ENCODE measurements at regions not wholly inside any gene's neighbourhood (a gene's known extent, or its start where the extent isn't known, plus 50 kb on each side); places are given as distances from the start of the nearest gene placed in this dataset.

DNA sequence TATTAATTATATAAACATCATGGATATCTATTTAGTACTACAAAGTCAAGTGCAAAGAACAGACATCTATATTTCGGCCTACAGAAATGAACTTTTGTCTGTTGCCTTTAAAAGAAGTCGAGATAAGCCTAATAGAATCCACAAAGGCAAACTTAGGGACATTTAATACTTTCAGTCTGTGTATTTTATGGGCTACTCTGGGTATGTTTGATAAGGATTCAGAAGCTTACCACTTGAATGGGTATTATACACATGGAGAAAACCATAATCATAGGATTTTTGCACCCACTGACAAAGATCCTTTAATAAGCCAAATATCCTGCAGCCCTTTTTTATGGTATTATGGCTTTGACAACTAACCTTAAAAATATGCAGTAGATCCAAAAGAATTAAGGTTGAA, 224.8 kb downstream of the LMO4 start:
- Histone ChIP-seq H3K27me3 (ENCODE audit: control insufficient read depth in 3 of 3, insufficient read depth in 3 of 3, low read length in 3 of 3) (no peaks in the 10 kb centered on the region), H3K9ac (ENCODE audit: low read depth in 1 of 3, low read length in 3 of 3) (no peak overlapping the region), H3K36me3 (ENCODE audit: control insufficient read depth in 3 of 3, insufficient read depth in 3 of 3, low read length in 3 of 3) (no peaks in the 10 kb centered on the region), H3K9me3 (ENCODE audit: control insufficient read depth in 3 of 3, low read length in 3 of 3) (no peaks in the 10 kb centered on the region), H3K4me1 (ENCODE audit: control insufficient read depth in 3 of 3, insufficient read depth in 3 of 3, low read length in 3 of 3) (no peaks in the 10 kb centered on the region), H3K27ac (ENCODE audit: low read depth, low read length) (no peak overlapping the region), H3K4me3 (ENCODE audit: low read length in 3 of 3) (no peak overlapping the region)

DNA sequence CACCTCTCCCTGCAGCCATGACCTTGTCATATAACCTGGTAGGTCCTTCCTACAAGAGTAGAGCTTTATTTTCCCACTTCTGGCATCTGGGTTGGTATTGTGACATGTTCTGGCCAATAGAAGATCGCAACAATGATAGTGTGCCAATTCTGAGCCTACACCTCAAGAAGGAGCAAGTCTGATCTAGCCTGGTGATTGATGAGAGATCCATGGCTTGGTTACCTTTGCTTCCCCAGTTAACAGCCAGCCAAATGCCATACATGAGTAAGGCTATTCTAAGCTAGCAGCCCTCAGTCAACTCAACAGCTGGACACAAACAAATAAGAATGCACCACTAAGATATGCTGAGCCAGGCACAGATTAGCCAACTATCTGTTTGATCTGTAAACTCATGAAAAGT, 226.7 kb downstream of the LMO4 start:
- H3K27ac ChIP-seq (ENCODE audit: low read depth, low read length) = no peak overlapping the region
- no peak overlapping the region for H3K4me3 ChIP-seq (ENCODE audit: low read length in 3 of 3)
- no peaks in the 10 kb centered on the region for H3K36me3 ChIP-seq (ENCODE audit: control insufficient read depth in 3 of 3, insufficient read depth in 3 of 3, low read length in 3 of 3)
- no peaks in the 10 kb centered on the region for H3K27me3 ChIP-seq (ENCODE audit: control insufficient read depth in 3 of 3, insufficient read depth in 3 of 3, low read length in 3 of 3)
- no peaks in the 10 kb centered on the region for H3K9me3 ChIP-seq (ENCODE audit: control insufficient read depth in 3 of 3, low read length in 3 of 3)
- no peaks in the 10 kb centered on the region for H3K4me1 ChIP-seq (ENCODE audit: control insufficient read depth in 3 of 3, insufficient read depth in 3 of 3, low read length in 3 of 3)
- H3K9ac ChIP-seq (ENCODE audit: low read depth in 1 of 3, low read length in 3 of 3) = no peak overlapping the region

DNA sequence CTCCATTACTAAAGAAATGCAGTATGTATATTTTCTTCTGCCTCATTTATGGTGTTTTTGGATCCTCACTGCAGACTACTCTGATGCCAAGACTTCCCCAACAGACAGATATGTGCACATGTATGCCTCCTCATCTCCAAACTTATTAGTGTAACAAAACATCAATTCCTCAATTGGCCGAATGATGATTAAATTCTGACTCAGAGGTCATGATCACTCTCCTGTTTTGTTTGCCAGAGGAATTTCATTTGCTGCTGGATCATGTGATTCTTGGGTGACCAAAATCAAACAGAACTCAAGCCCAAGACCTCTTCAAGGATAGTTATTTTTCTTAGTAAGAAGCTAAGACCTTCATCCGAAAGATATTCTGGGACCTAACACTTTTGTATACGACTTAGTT, 227.6 kb downstream of the LMO4 start:
- Histone ChIP-seq H3K4me3 (ENCODE audit: low read length in 3 of 3) (no peak overlapping the region), H3K27ac (ENCODE audit: low read depth, low read length) (no peak overlapping the region), H3K4me1 (ENCODE audit: control insufficient read depth in 3 of 3, insufficient read depth in 3 of 3, low read length in 3 of 3) (no peaks in the 10 kb centered on the region), H3K9ac (ENCODE audit: low read depth in 1 of 3, low read length in 3 of 3) (no peak overlapping the region), H3K27me3 (ENCODE audit: control insufficient read depth in 3 of 3, insufficient read depth in 3 of 3, low read length in 3 of 3) (no peaks in the 10 kb centered on the region), H3K9me3 (ENCODE audit: control insufficient read depth in 3 of 3, low read length in 3 of 3) (no peaks in the 10 kb centered on the region), H3K36me3 (ENCODE audit: control insufficient read depth in 3 of 3, insufficient read depth in 3 of 3, low read length in 3 of 3) (no peaks in the 10 kb centered on the region)

DNA sequence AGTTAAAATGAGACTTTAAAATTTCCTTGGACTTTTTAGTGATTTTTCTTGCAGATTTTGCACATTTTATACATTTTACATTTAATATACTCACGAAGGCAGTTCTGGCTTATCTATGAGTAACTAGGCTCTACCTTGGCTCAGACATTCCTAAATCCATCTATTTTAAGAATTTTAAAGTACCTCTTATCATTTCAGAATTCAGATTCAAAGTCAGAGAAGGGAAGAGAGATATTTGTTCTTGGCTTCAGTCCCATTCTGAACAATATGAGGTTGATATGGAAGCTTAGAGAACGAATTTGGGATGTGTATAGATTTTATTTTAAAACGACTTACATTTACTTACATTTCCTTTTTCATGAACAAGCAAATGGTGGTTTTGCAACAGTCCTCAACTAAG, 230.2 kb downstream of the LMO4 start:
- Histone ChIP-seq H3K4me3 (ENCODE audit: low read length in 3 of 3) (no peak overlapping the region), H3K4me1 (ENCODE audit: control insufficient read depth in 3 of 3, insufficient read depth in 3 of 3, low read length in 3 of 3) (no peaks in the 10 kb centered on the region), H3K9me3 (ENCODE audit: control insufficient read depth in 3 of 3, low read length in 3 of 3) (no peaks in the 10 kb centered on the region), H3K9ac (ENCODE audit: low read depth in 1 of 3, low read length in 3 of 3) (no peak overlapping the region), H3K36me3 (ENCODE audit: control insufficient read depth in 3 of 3, insufficient read depth in 3 of 3, low read length in 3 of 3) (no peaks in the 10 kb centered on the region), H3K27ac (ENCODE audit: low read depth, low read length) (no peak overlapping the region), H3K27me3 (ENCODE audit: control insufficient read depth in 3 of 3, insufficient read depth in 3 of 3, low read length in 3 of 3) (no peaks in the 10 kb centered on the region)

DNA sequence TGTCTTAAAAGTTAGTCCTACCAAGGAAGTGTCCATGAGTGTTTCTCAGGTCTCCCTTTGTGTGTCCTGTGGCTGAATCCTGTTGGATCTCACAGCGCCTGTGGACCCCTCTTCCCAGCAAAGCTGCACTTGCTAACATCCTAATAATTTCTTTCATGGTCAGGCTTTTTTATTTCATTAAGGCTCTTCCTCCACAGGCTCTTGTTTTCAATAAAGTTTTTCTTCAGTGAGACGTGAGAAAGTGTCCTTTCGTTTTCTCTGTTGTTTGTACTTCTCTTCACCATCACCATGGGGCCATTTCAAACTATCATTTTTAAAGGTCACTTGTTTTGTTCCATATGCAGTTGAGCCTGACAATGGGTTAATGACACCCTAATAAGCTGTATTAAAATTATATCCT, 231.5 kb downstream of the LMO4 start:
- Histone ChIP-seq H3K4me3 (ENCODE audit: low read length in 3 of 3) (no peak overlapping the region), H3K27me3 (ENCODE audit: control insufficient read depth in 3 of 3, insufficient read depth in 3 of 3, low read length in 3 of 3) (no peaks in the 10 kb centered on the region), H3K4me1 (ENCODE audit: control insufficient read depth in 3 of 3, insufficient read depth in 3 of 3, low read length in 3 of 3) (no peaks in the 10 kb centered on the region), H3K9me3 (ENCODE audit: control insufficient read depth in 3 of 3, low read length in 3 of 3) (no peaks in the 10 kb centered on the region), H3K9ac (ENCODE audit: low read depth in 1 of 3, low read length in 3 of 3) (no peak overlapping the region), H3K36me3 (ENCODE audit: control insufficient read depth in 3 of 3, insufficient read depth in 3 of 3, low read length in 3 of 3) (no peaks in the 10 kb centered on the region), H3K27ac (ENCODE audit: low read depth, low read length) (no peak overlapping the region)

DNA sequence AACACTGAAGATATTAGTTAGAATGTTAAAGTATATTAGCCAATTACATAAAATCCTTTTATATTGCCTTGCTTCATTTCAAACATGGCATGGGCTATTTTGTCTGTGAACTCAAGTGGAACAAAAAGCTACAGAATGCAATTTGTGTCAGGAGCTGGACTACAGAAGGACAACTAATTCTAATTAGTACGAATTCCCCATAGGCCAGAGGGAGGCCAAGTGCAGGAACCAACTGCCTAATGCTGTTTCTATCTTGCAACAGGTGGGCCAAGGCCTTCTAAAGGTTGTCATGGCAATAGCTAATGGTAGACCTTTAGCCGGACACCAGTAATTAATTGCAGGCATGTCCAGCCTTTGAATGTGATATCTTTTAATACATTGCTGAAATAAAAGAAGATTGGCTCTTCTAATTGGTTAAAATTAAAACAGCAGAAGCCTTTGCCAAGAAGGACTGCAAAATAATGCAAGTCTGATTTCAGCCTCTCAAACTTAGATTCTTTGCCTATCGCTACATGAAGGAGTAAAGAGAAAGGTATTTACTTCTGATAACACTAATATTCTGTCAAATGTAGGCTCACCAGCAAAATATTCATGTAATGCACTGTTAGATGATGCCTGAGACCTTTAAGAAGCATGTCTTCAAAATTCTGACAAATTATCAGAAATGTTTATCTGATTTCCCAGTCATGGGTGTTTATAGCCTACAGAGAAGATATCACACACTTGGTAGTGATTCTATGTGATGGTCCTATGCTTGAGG, 232.1 kb downstream of the LMO4 start:
- Histone ChIP-seq H3K9ac (ENCODE audit: low read depth in 1 of 3, low read length in 3 of 3) (no peak overlapping the region), H3K27me3 (ENCODE audit: control insufficient read depth in 3 of 3, insufficient read depth in 3 of 3, low read length in 3 of 3) (no peaks in the 10 kb centered on the region), H3K4me1 (ENCODE audit: control insufficient read depth in 3 of 3, insufficient read depth in 3 of 3, low read length in 3 of 3) (no peaks in the 10 kb centered on the region), H3K27ac (ENCODE audit: low read depth, low read length) (no peak overlapping the region), H3K9me3 (ENCODE audit: control insufficient read depth in 3 of 3, low read length in 3 of 3) (no peaks in the 10 kb centered on the region), H3K36me3 (ENCODE audit: control insufficient read depth in 3 of 3, insufficient read depth in 3 of 3, low read length in 3 of 3) (no peaks in the 10 kb centered on the region), H3K4me3 (ENCODE audit: low read length in 3 of 3) (no peak overlapping the region)

DNA sequence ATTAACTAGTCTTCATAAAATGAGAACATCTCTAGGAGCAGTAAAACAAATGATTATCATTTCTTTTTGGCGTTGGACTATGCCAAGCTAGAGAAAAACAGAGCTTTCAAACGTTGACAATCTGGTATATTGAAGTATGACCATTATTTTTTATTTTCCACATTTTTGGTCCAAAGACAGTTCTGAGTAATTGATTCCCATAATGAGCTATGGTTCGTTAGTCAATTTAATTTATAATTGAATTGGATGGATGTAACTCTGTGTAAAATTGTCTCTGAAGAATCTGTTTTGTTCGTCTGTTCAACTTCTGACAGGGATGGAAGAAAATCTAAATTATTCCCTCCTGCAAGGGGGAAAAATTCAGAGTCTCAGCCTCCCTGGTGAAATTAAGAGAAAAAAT, 234.5 kb downstream of the LMO4 start:
- Histone ChIP-seq H3K4me3 (ENCODE audit: low read length in 3 of 3) (no peak overlapping the region), H3K27me3 (ENCODE audit: control insufficient read depth in 3 of 3, insufficient read depth in 3 of 3, low read length in 3 of 3) (no peaks in the 10 kb centered on the region)

DNA sequence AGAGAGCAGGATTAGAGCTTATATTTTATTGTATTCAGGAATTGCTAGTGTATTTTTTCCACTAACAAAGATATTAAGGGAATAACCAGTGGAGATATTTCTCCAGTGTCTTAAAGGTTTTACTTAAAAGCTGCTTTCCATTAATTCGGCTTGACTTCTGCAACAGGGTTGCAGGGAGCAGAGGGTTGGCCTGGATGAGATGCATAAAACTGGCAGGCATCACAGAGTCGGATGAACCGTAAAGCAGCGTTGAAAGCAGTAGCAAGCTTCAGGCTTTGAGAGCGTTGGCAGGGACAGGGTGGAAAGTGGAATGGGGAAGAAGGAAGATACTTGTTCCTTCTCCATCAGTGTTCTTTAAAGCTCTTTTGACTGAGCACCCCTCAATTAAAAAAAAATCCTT, 237.2 kb downstream of the LMO4 start:
- Histone ChIP-seq H3K27ac (ENCODE audit: low read depth, low read length) (no peak overlapping the region), H3K4me3 (ENCODE audit: low read length in 3 of 3) (no peak overlapping the region), H3K36me3 (ENCODE audit: control insufficient read depth in 3 of 3, insufficient read depth in 3 of 3, low read length in 3 of 3) (no peaks in the 10 kb centered on the region), H3K27me3 (ENCODE audit: control insufficient read depth in 3 of 3, insufficient read depth in 3 of 3, low read length in 3 of 3) (no peaks in the 10 kb centered on the region), H3K9ac (ENCODE audit: low read depth in 1 of 3, low read length in 3 of 3) (no peak overlapping the region), H3K9me3 (ENCODE audit: control insufficient read depth in 3 of 3, low read length in 3 of 3) (no peaks in the 10 kb centered on the region), H3K4me1 (ENCODE audit: control insufficient read depth in 3 of 3, insufficient read depth in 3 of 3, low read length in 3 of 3) (no peaks in the 10 kb centered on the region)

More for the DNA sequence above, 234.5 kb downstream of the LMO4 start:
- no peaks in the 10 kb centered on the region for H3K9me3 ChIP-seq (ENCODE audit: control insufficient read depth in 3 of 3, low read length in 3 of 3)
- H3K4me1 ChIP-seq (ENCODE audit: control insufficient read depth in 3 of 3, insufficient read depth in 3 of 3, low read length in 3 of 3) = no peaks in the 10 kb centered on the region
- no peaks in the 10 kb centered on the region for H3K36me3 ChIP-seq (ENCODE audit: control insufficient read depth in 3 of 3, insufficient read depth in 3 of 3, low read length in 3 of 3)
- H3K27ac ChIP-seq (ENCODE audit: low read depth, low read length) = no peak overlapping the region
- H3K9ac ChIP-seq (ENCODE audit: low read depth in 1 of 3, low read length in 3 of 3) = no peak overlapping the region

DNA sequence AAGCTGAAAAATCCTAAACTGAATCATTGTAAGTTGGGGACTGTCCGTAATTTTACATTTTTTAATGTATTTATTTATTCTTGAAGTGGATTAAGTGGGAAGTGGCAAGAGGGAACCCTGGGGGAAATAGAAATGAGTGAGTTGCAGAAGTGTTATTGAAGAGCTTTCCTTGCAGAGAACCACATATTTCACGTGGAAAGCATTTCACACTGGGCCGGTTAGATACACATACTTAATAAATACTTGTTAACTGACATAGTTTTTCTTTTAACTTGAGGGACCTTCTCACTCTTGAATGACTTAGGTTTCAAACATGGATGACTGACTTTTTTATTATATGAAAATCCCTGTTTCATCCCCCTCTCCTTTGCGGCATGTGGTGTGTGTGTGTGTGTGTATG, 239.3 kb downstream of the LMO4 start:
- H3K36me3 ChIP-seq (ENCODE audit: control insufficient read depth in 3 of 3, insufficient read depth in 3 of 3, low read length in 3 of 3) = no peaks in the 10 kb centered on the region
- H3K27me3 ChIP-seq (ENCODE audit: control insufficient read depth in 3 of 3, insufficient read depth in 3 of 3, low read length in 3 of 3) = no peaks in the 10 kb centered on the region
- H3K4me1 ChIP-seq (ENCODE audit: control insufficient read depth in 3 of 3, insufficient read depth in 3 of 3, low read length in 3 of 3) = no peaks in the 10 kb centered on the region
- no peak overlapping the region for H3K4me3 ChIP-seq (ENCODE audit: low read length in 3 of 3)
- no peaks in the 10 kb centered on the region for H3K9me3 ChIP-seq (ENCODE audit: control insufficient read depth in 3 of 3, low read length in 3 of 3)
- no peak overlapping the region for H3K9ac ChIP-seq (ENCODE audit: low read depth in 1 of 3, low read length in 3 of 3)
- H3K27ac ChIP-seq (ENCODE audit: low read depth, low read length) = no peak overlapping the region

DNA sequence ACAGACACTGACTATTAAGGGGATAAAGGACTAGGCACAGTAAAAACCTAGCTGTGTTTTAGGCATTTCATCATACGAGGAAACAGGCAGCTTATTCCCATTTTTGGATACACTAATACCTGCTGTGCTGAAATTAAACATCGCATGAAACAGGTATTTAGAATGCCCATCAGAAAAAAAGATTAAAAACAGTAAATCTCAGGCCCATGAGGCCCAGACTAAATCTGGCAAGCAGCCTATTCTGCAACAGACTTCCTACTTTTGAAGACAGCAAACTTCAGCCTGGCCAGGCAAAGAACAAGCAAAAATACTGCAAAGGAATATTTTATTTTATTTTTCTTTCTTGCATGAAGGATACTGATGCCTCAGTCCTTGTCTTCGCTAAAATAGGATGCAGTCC, 240.2 kb downstream of the LMO4 start:
- Histone ChIP-seq H3K36me3 (ENCODE audit: control insufficient read depth in 3 of 3, insufficient read depth in 3 of 3, low read length in 3 of 3) (no peaks in the 10 kb centered on the region), H3K4me1 (ENCODE audit: control insufficient read depth in 3 of 3, insufficient read depth in 3 of 3, low read length in 3 of 3) (no peaks in the 10 kb centered on the region), H3K9me3 (ENCODE audit: control insufficient read depth in 3 of 3, low read length in 3 of 3) (no peaks in the 10 kb centered on the region), H3K9ac (ENCODE audit: low read depth in 1 of 3, low read length in 3 of 3) (no peak overlapping the region), H3K27ac (ENCODE audit: low read depth, low read length) (no peak overlapping the region), H3K4me3 (ENCODE audit: low read length in 3 of 3) (no peak overlapping the region), H3K27me3 (ENCODE audit: control insufficient read depth in 3 of 3, insufficient read depth in 3 of 3, low read length in 3 of 3) (no peaks in the 10 kb centered on the region)

All from skeletal muscle tissue (tissue), 3 donors.